SK-N-SH (cell line): ENCODE measurements at regions not wholly inside any gene's neighbourhood (a gene's known extent, or its start where the extent isn't known, plus 50 kb on each side); places are given as distances from the start of the nearest gene placed in this dataset.

Experiments used
- CTCF ChIP-seq: fragments of 200-600 bp; sonication (generic); IDR thresholded peaks from 2 replicates; pipeline ENCODE4 v1.6.1; 2017; ENCODE audit warnings: antibody characterized with exemption, mild to moderate bottlenecking, moderate library complexity
- EZH2phosphoT487 ChIP-seq: fragments of 200-600 bp; sonication (generic); IDR thresholded peaks from 2 replicates; pipeline ENCODE4 v1.6.1; 2017; ENCODE audit warnings: low read depth, mixed run types, mild to moderate bottlenecking, antibody characterized with exemption, moderate library complexity, borderline replicate concordance
- JUND ChIP-seq: IDR thresholded peaks from 2 replicates; pipeline ENCODE4 v1.4.0; 2012
- MAX ChIP-seq: IDR thresholded peaks from 2 replicates; pipeline ENCODE4 v1.4.0; 2012; ENCODE audit warnings: low read depth
- RAD21 ChIP-seq: IDR thresholded peaks from 2 replicates; pipeline ENCODE4 v1.6.1; 2012; ENCODE audit warnings: mild to moderate bottlenecking, low read length
- REST ChIP-seq: IDR thresholded peaks from 2 replicates; pipeline ENCODE4 v1.6.1; 2012; ENCODE audit warnings: mild to moderate bottlenecking, low read depth, low read length, moderate library complexity
- TCF12 ChIP-seq: IDR thresholded peaks from 2 replicates; pipeline ENCODE4 v1.4.0; 2012
- USF2 ChIP-seq: fragments of 150-350 bp; IDR thresholded peaks from 2 replicates; pipeline ENCODE4 v1.6.1; 2017; ENCODE audit warnings: antibody characterized with exemption, low read length, low read depth, borderline replicate concordance
- YY1 ChIP-seq: IDR thresholded peaks from 2 replicates; pipeline ENCODE4 v1.4.0; 2012; ENCODE audit warnings: low read depth, mild to moderate bottlenecking
- ZBTB33 ChIP-seq: IDR thresholded peaks from 2 replicates; pipeline ENCODE4 v1.4.0; 2012; ENCODE audit warnings: low read depth, borderline replicate concordance

GRCh38 chr9:108427751-108428150 lies 428.0 kb downstream of the ACTL7B start:
- TF ChIP-seq CTCF (no peak), EZH2phosphoT487 (no peak), USF2 (no peak), RAD21 (no peak), TCF12 (no peak), YY1 (no peak), REST (no peak), MAX (no peak), JUND (no peak), ZBTB33 (no peak)
